Hematopoietic multipotent progenitor cell treated with erythropoietin and hydrocortisone succinate and interleukin-3 and kit ligand, for 17 days (in vitro differentiated cells): ENCODE measurements at regions not wholly inside any gene's neighbourhood (a gene's known extent, or its start where the extent isn't known, plus 50 kb on each side); places are given as distances from the start of the nearest gene placed in this dataset.

Experiments used
- DNase-seq: peaks from one replicate; pipeline ENCODE4 v3.0.0-alpha.2; 2015; ENCODE audit warnings: low spot score

GRCh38 chr4:178037459-178038214 lies 595.4 kb upstream of the AGA start:
- no peak for DNase-seq

- DNase-seq, result no peak
Observed at GRCh38 chr4:178056996-178057395, 614.8 kb upstream of the AGA start.

DNA sequence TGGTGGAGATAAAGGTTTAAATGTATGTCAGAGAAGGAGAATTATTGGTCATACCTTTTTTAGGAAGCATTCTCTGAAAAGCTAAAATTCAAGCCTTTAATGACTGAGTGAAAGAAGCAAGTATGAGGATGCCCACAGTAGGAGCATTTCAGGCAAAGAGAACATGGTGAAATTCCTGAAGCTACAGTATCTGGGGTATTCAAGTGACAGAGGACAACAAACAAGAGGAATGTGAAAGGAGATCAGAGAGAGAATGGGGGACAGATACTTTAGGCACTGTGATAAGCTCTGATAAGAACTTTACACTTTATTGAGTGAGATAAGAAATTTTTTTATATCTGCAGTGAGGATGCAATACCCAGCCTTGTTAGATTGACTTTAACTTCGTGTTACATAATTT lies 621.3 kb upstream of the AGA start:
- no peak for DNase-seq

- no peak for DNase-seq
Observed at GRCh38 chr4:178066338-178066941, 624.2 kb upstream of the AGA start.

GRCh38 chr4:178068136-178068535 lies 625.9 kb upstream of the AGA start:
- no peak for DNase-seq

GRCh38 chr4:178070163-178070562 lies 627.9 kb upstream of the AGA start:
- DNase-seq, result no peak

DNA sequence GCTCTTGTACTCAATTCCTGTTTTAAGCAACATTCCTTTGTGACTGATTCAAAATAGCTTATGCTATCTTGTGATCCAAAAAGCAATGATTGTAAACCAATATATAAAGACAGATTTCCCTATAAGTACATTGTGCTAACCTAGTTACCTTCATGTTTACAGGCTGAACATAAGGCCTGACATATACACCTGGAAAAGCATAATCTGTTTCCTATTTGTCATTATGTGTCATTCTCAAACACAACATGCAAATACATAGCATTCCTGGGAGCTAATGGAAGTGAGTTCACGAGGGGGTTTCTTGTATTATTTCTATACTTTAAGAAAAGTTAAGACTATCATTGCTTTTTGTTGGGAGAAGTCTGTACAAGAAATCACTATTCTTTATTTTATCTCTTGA lies 638.1 kb upstream of the AGA start:
- no peak for DNase-seq

DNA sequence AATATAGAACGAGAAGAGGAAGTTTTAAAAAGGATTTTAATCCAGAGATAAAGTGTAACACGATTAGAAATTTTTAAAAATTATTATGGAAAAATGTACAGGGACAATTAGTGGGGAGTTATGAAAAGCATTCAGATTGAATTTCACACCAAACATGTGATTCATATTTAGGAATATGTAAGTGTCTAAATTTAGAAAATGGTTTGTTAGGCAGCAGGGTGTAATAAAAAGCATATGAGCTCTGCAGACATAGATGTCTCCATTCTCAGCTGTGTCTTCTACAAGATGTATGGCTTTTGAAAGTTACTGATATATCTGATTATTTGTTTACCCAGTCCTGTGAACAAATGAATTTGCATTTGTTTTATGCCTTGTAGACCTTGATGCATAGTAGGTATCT lies 638.9 kb upstream of the AGA start:
- DNase-seq, result no peak

DNA sequence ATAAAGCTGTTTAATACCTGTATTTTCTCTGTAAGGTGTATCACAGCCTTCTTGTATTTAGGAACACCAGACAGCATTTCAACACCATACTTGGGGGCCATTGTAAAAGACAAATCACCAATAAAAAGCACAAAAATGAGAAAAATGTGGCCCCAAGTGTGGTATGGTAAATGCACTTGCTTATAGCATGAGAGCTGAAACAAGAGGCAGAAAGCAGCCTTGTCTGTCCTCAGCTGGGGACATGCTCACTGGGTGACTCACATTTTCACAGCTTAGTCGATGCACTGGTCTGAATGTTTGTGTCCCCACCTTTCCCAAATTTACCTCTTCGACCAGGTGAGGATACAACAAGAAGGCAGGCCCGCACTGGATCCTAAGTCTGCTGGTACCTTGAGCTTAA lies 639.7 kb upstream of the AGA start:
- DNase-seq, result no peak

DNA sequence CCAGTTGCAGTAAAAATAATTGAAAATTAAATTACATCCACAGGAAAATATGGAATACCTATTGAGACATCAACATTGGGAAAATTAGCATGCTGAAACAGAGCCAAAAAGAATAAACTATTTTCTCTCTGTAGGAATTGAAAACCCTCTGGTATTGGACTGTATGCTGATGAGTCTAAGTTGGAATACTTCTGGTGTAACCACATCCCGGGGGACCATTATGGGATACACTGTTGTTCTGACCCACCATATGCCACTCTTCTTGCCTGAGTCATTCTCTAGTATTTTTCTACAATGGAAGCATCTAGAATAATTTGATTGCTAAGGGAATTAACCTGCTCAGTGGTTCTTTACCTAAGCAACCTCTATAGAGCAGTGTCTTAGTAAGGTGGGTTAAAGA lies 640.7 kb upstream of the AGA start:
- no peak for DNase-seq

DNA sequence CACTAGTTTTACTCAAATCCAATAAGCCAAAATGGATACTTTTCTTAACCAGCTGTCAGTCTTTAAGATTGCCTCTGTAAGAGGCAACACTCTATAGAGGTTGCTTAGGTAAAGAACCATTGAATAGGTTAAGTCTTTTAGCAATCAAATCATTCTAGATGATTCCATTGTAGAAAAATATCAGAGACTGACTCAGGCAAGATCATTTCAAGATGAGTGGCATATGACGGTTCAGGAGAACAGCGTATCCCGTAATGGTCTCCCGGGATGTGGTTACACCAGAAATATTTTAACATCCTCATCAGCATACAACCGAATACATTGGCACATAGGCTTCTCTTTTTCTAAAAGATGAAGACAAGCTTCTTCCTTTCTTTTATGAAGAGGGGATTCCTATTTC lies 641.7 kb upstream of the AGA start:
- no peak for DNase-seq

- DNase-seq, result no peak
Observed at GRCh38 chr4:178086320-178086719, 644.1 kb upstream of the AGA start.

DNA sequence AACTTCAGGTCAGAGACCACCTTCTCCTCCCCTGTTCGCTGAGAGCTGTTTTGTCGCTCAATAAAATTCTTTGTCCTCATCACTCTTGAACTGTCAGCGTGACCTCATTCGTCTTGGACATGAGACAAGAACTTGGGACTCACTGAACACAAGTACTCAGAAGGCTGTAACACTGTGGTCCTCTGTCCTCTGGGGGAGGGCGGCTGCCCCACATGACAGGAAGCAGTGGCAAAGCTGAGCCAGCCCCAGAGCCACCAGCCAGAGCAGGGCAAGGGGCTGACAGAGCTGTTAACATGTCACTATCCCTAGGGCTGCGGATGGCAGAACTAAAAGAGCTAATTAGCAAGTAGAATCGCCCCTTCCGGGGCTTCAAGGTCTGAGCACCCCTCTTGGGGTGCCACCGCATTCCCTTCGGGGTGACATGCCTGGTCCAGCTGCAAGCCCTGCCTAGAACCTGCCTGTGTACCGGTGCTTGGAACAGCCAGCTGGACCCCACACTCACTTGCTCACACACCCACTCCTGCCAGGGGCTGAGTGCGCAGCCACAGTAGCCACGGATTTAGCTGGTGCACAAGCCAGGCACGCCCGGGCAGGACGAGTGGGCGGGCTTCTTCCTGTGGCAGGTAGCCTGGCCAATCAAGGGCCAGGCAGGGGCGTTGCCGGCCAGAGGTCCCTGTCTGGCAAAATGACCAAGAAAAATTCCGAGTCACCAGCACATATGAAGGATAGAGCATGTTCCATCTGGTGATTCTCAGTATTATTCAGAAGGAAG lies 648.6 kb upstream of the AGA start:
- DNase-seq, result no peak

GRCh38 chr4:178102139-178102538 lies 659.9 kb upstream of the AGA start:
- no peak for DNase-seq

GRCh38 chr4:178105242-178105641 lies 663.0 kb upstream of the AGA start:
- no peak for DNase-seq

- no peak for DNase-seq
Observed at GRCh38 chr4:178136736-178137345, 694.6 kb upstream of the AGA start.

- DNase-seq, result no peak
Observed at GRCh38 chr4:178137732-178138471, 695.7 kb upstream of the AGA start.

DNA sequence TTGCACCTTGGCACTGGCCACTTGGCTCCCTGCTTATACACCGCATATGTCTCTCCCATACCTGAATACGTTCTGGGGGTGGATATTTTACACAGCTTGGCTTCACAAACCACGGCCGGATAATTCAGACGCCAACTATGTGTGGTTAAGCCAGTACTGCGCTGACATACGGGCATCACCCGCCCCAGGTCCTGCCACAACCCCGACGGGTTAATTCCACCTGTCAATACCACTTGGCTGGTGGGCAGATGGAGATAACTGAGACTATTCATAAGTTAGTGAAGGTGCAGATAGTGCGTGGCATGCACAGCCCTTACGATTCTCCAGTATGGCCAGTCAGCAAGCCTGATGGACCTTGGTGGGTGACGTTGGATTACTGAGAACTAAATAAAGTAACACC lies 696.3 kb upstream of the AGA start:
- DNase-seq, result no peak

- no peak for DNase-seq
Observed at GRCh38 chr4:178140326-178140915, 698.2 kb upstream of the AGA start.

DNA sequence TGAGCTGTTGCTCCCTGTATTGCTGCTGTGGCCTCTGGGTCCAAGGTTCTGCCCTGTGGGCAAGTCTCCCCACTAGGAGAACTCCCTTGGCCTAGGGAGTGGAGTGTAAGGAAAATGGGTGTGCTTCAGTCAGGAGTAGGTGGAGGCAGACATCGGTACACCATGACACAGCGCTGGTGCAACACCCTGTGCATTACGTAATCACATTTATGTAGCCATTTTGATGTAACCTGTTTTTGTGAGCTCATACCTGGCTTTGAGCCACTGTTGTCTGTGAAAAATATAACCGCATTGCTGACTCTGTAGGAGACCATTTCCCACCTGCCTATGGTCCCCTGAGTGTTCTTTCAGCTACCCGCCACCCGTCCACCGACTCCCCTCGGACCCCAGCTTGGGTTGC lies 700.5 kb upstream of the AGA start:
- no peak for DNase-seq

GRCh38 chr4:178148106-178148505 lies 705.9 kb upstream of the AGA start:
- DNase-seq, result no peak
